Uterus (tissue), 3 donors: ENCODE measurements at regions not wholly inside any gene's neighbourhood (a gene's known extent, or its start where the extent isn't known, plus 50 kb on each side); places are given as distances from the start of the nearest gene placed in this dataset.

Experiments
- DNase-seq, 2 donors: peaks; one replicate each; pipeline ENCODE4 v3.0.0-alpha.2; 2019 to 2020
- H3K27ac ChIP-seq, 2 donors: fragments of 200-600 bp; sonication (generic); 1 replicate in 1 of 2; 2 replicates in 1 of 2; pipeline ENCODE4 v1.5.1; 2016 to 2018
- H3K27me3 ChIP-seq, 2 donors: fragments of 200-600 bp; sonication (generic); one replicate each; pipeline ENCODE4 v1.5.1; 2018 to 2019; ENCODE audit warnings: control low read depth in 1 of 2
- H3K36me3 ChIP-seq, 2 donors: fragments of 200-600 bp; sonication (generic); one replicate each; pipeline ENCODE4 v1.5.1; 2019; ENCODE audit warnings: control low read depth in 1 of 2
- H3K4me1 ChIP-seq, 2 donors: fragments of 200-600 bp; sonication (generic); one replicate each; pipeline ENCODE4 v1.5.1; 2018 to 2019; ENCODE audit warnings: control low read depth in 1 of 2
- H3K4me3 ChIP-seq, 2 donors: fragments of 200-600 bp; sonication (generic); 1 replicate in 1 of 2; 2 replicates in 1 of 2; pipeline ENCODE4 v1.5.1; 2018 to 2019; ENCODE audit warnings: mild to moderate bottlenecking in 1 of 2
- H3K9me3 ChIP-seq, 2 donors: fragments of 200-600 bp; sonication (generic); one replicate each; pipeline ENCODE4 v1.5.1; 2019; ENCODE audit warnings: control low read depth in 1 of 2
- CTCF ChIP-seq, 4 experiments: fragments of 200-600 bp in 2 of 4; fragments of 450-650 bp in 2 of 4; sonication (generic) in 2 of 4; IDR thresholded peaks; one replicate each; pipeline ENCODE4 v1.5.1; 2016 to 2019; ENCODE audit warnings: antibody characterized with exemption in 4 of 4, mild to moderate bottlenecking in 2 of 4, moderate library complexity in 1 of 4
- POLR2A ChIP-seq, 2 donors: fragments of 450-650 bp; IDR thresholded peaks; one replicate each; pipeline ENCODE4 v1.6.1; 2016; ENCODE audit warnings: antibody characterized with exemption in 2 of 2, mild to moderate bottlenecking in 1 of 2, moderate library complexity in 1 of 2
- intact Hi-C: fragments of 100-400 bp; cut with DNase I; formaldehyde crosslinking; loops from one replicate; pipeline ENCODE4 v1.15.1; 2023; ENCODE audit warnings: low total_unique reads
- donor health status: DM: yes; HTN: yes; CAD: no.

DNA sequence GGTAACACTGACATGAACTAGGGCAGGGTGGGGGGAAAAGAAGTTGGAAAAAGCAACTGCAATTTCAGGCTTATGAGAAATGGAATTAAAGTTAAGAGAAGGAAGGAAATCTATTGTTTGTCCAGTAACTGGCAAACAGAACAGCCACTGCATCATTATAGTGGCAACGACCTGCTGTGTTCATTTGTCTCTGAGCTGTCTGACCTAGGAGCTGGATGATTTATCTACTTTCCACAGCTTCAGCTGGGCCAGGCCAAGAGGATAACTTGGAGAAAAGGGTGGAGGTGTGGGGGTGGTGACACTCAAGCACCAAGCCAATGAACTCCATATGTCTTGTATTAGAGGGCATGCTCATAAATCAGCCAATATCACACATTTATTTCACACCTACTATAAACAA lies 291.5 kb upstream of the KLHL29 start:
- intact Hi-C loops: no loop called here
- no peaks in the 10 kb centered on the region for H3K4me1 ChIP-seq
- no peak overlapping the region for H3K4me3 ChIP-seq
- H3K27me3 ChIP-seq: no peaks in the 10 kb centered on the region
- no peak for TF ChIP-seq CTCF (IDR thresholded peaks at IDR 0.05)
- TF ChIP-seq POLR2A (IDR thresholded peaks at IDR 0.05): no peak
- no peak overlapping the region for H3K27ac ChIP-seq
- H3K36me3 ChIP-seq: no peaks in the 10 kb centered on the region
- H3K9me3 ChIP-seq: no peaks in the 10 kb centered on the region
- DNase-seq: no peak

DNA sequence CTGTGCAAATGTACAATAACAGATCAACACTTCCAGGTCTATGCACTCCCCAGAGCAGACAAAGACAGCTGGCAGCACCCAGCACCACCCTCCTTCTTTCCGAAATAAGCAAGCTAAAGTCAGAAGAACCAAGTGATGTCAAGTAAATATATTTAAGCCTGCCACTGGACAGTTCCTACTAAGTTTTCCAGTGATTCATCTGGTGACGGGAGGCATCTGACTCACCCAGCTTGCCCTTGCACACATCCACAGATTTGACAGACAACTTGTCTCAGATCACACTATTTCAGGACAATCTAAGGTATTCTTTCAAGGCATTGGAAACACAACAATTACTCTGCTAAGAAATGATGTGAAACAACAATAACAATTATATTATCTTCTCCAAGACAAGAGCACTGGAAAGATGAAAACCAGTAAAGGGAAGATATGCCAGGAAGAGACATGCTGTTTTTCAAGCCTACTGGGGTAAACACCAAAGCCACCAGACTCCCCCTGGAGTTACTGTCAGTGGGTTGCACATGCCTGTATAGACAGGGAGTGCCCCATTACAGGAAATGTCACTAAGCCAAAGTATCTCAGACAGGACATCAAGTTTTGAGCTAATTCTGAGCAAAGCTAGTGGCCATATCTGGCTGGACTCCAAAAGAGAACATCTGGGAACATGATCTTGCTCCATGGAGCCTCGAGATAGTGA lies 287.9 kb upstream of the KLHL29 start:
- intact Hi-C loops: no loop called here
- H3K27me3 ChIP-seq: no peaks in the 10 kb centered on the region

GRCh38 chr2:23100406-23100805 lies 284.6 kb upstream of the KLHL29 start:
- DNase-seq: no peak
- Histone ChIP-seq H3K4me3 (no peak overlapping the region), H3K27ac (no peak overlapping the region), H3K27me3 (no peaks in the 10 kb centered on the region), H3K9me3 (no peaks in the 10 kb centered on the region), H3K4me1 (no peaks in the 10 kb centered on the region), H3K36me3 (no peaks in the 10 kb centered on the region)
- intact Hi-C loops: no loop called here
- TF ChIP-seq CTCF (IDR thresholded peaks at IDR 0.05) (no peak), POLR2A (IDR thresholded peaks at IDR 0.05) (no peak)

More for the DNA sequence above, 287.9 kb upstream of the KLHL29 start:
- no peak for DNase-seq
- H3K27ac ChIP-seq: no peak overlapping the region
- H3K36me3 ChIP-seq: no peaks in the 10 kb centered on the region
- H3K9me3 ChIP-seq: no peaks in the 10 kb centered on the region
- TF ChIP-seq POLR2A (IDR thresholded peaks at IDR 0.05): no peak
- TF ChIP-seq CTCF (IDR thresholded peaks at IDR 0.05): no peak
- no peak overlapping the region for H3K4me3 ChIP-seq
- no peaks in the 10 kb centered on the region for H3K4me1 ChIP-seq

DNA sequence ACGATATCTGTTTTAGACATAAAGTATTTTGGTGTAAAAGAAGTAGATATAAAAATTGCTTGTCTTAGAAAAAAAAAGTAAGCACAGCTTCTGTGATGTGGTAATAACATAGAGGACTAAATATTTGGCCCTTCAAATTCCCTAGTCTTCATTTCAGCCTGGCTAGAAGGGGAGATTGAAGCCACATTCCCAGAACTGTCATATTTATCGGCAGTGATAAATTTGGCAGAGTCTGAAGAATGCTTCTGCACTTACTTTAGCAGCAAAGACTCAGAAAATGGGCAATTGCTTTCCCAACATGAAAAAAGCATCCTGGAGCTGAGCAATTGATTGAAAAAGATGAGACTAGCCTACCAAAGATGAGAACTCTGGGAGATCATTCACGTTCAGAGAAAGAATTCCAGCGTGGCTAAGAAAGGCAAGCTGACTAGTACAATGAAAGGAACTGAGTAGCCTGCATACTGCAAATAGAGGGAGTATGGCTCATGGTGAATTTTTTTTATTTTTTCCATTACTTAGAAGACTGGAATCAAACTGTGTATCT lies 278.7 kb upstream of the KLHL29 start:
- DNase-seq: no peak
- no peaks in the 10 kb centered on the region for H3K36me3 ChIP-seq
- TF ChIP-seq CTCF (IDR thresholded peaks at IDR 0.05): no peak
- no peak for TF ChIP-seq POLR2A (IDR thresholded peaks at IDR 0.05)
- H3K4me1 ChIP-seq: no peaks in the 10 kb centered on the region
- intact Hi-C loops: no loop called here
- no peaks in the 10 kb centered on the region for H3K27me3 ChIP-seq
- peaks cover 0 to 4% of the 10 kb centered on the region in 2 donors for H3K9me3 ChIP-seq
- no peak overlapping the region for H3K27ac ChIP-seq
- H3K4me3 ChIP-seq: no peak overlapping the region

DNA sequence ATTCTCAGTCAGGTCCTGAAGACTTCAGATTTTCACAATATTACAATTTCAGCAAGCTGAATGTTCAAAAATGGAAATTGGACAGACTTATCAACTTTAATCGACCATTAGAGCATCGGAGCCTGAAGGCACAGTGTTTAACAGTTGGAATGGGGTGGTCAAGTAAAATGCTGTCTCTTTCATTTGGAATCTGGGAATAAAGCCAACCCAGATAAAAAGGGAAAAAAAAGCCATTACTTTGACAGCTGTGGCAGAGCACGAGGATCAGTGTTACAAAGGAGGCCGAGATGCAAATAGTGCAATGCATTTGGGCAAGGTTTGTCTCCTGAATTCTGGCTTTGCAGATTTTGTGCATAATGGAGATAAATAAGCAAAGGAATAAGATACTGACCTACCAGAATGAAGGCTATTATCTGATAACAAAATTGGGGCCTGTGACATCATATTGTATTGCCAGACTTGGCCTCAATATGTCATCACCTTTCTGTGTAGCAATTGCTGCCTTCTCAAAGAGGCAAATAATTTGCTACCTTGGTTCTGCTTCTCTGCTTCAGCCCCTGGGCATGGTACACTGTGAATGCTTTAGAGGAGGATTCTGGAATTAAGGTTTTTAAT lies 277.5 kb upstream of the KLHL29 start:
- H3K4me3 ChIP-seq: no peak overlapping the region
- H3K36me3 ChIP-seq: no peaks in the 10 kb centered on the region
- no peaks in the 10 kb centered on the region for H3K27me3 ChIP-seq
- H3K9me3 ChIP-seq: peaks cover 0 to 4% of the 10 kb centered on the region in 2 donors
- intact Hi-C loops: no loop called here
- H3K4me1 ChIP-seq: no peaks in the 10 kb centered on the region
- TF ChIP-seq POLR2A (IDR thresholded peaks at IDR 0.05): no peak
- no peak for TF ChIP-seq CTCF (IDR thresholded peaks at IDR 0.05)
- no peak overlapping the region for H3K27ac ChIP-seq
- DNase-seq: no peak
